ENCODE measurements at regions not wholly inside any gene's neighbourhood (a gene's known extent, or its start where the extent isn't known, plus 50 kb on each side); places are given as distances from the start of the nearest gene placed in this dataset.
A peak's percentile ranks its signal among the peaks of the same experiment; 100 is the strongest.

DNA sequence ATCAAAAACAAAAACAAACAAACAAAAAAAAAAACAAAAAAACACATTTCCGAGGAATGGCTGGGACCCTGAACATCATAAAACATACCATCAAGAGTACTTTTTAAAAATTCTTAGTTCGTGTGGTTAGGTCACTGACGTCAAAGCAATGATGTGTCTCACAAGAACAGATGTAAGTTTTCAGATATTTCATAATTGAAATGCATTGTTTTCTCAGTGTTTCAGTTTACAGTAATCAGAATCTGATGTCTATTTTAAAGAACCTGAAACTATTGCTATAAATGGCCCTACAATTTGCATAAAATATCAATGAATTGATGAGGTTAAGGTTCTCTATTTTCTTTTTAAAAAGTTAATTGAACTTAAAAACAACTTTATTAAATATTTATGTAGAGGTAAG is 103.7 kb upstream of the HGF start:
- peak overlapping the region; percentile 19 for H3K4me2 ChIP-seq (ENCODE audit: low read depth, low read length)

DNA sequence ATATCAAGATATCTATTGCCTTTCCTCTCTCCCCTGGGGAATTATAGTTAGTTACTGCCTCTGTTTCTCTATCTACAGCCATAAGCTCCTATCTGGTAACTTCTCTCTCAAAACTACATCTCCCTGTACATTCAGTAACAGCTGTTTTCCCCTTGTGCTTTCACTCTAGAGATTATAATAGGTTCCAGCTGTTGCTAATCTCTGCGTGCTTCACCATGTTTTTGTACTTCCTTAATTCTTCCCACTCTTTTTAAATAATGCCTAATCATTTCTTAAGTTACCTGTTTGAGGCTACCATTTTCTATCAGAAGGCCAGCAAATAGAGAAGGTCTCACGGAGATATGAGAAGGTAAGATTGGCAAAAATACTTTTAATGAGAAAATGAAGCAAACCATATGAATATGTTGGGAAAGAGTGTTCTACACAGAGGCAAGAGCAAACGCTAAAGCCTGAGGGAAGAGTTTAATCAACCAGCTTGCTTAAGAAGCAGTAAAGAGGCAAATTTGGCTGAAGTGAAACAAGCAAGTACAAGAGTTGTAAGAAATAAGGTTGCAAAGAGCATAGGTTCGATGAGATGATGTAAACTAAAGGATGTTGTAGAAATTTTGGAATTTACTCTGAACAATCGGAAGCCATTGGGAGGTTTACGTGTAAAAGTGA is 101.9 kb upstream of the HGF start:
- Histone ChIP-seq H3F3A (ENCODE audit: insufficient read depth, low read length) (no peaks in the 10 kb centered on the region), H3K36me3 (replicated peaks; ENCODE audit: insufficient read depth, low read length) (no peaks in the 10 kb centered on the region), H3K9me3 (replicated peaks; ENCODE audit: insufficient read depth, low read length) (no peaks in the 10 kb centered on the region), H3K79me2 (ENCODE audit: low read length) (no peaks in the 10 kb centered on the region), H3K9me2 (replicated peaks; ENCODE audit: insufficient read depth, low read length) (no peaks in the 10 kb centered on the region), H3K27me3 (replicated peaks; ENCODE audit: insufficient read depth, low read length) (no peaks in the 10 kb centered on the region), H3K4me3 (ENCODE audit: low read length) (no peak overlapping the region), H3K4me1 (ENCODE audit: low read length) (peaks cover 15% of the 10 kb centered on the region; the same call in 1 of the 2 replicates), H3K4me2 (ENCODE audit: low read depth, low read length) (no peak overlapping the region), H4K20me1 (ENCODE audit: insufficient read depth, low read length) (no peaks in the 10 kb centered on the region), H2AFZ (ENCODE audit: low read length) (no peak overlapping the region), H3K9ac (ENCODE audit: low read length) (no peak overlapping the region), H3K27ac (ENCODE audit: low read length) (no peak overlapping the region)
- DNase-seq: no peak
- TF ChIP-seq, protein P1, sequence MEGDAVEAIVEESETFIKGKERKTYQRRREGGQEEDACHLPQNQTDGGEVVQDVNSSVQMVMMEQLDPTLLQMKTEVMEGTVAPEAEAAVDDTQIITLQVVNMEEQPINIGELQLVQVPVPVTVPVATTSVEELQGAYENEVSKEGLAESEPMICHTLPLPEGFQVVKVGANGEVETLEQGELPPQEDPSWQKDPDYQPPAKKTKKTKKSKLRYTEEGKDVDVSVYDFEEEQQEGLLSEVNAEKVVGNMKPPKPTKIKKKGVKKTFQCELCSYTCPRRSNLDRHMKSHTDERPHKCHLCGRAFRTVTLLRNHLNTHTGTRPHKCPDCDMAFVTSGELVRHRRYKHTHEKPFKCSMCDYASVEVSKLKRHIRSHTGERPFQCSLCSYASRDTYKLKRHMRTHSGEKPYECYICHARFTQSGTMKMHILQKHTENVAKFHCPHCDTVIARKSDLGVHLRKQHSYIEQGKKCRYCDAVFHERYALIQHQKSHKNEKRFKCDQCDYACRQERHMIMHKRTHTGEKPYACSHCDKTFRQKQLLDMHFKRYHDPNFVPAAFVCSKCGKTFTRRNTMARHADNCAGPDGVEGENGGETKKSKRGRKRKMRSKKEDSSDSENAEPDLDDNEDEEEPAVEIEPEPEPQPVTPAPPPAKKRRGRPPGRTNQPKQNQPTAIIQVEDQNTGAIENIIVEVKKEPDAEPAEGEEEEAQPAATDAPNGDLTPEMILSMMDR (IDR thresholded peaks at IDR 0.05; ENCODE audit: low read length): no peak
- TF ChIP-seq EZH2phosphoT487 (IDR thresholded peaks at IDR 0.05; ENCODE audit: low read length): no peak
- TF ChIP-seq EZH2 (optimal IDR thresholded peaks at IDR 0.05; ENCODE audit: low read depth, low read length): no peak

More for the DNA sequence above, 103.7 kb upstream of the HGF start:
- peaks cover 15% of the 10 kb centered on the region; the same call in 1 of the 2 replicates for H3K4me1 ChIP-seq (ENCODE audit: low read length)
- H2AFZ ChIP-seq (ENCODE audit: low read length): no peak overlapping the region; the same call in 1 of the 2 replicates
- H3K9me3 ChIP-seq (replicated peaks; ENCODE audit: insufficient read depth, low read length): no peaks in the 10 kb centered on the region
- TF ChIP-seq, protein P1 (IDR thresholded peaks at IDR 0.05; ENCODE audit: low read length): no peak
- no peak for TF ChIP-seq EZH2phosphoT487 (IDR thresholded peaks at IDR 0.05; ENCODE audit: low read length)
- no peak for TF ChIP-seq EZH2 (optimal IDR thresholded peaks at IDR 0.05; ENCODE audit: low read depth, low read length)
- H3K9ac ChIP-seq (ENCODE audit: low read length): no peak overlapping the region
- H3K27me3 ChIP-seq (replicated peaks; ENCODE audit: insufficient read depth, low read length): no peaks in the 10 kb centered on the region
- H3K4me3 ChIP-seq (ENCODE audit: low read length): peak overlapping the region; percentile 3; the same call in 1 of the 2 replicates
- H4K20me1 ChIP-seq (ENCODE audit: insufficient read depth, low read length): no peaks in the 10 kb centered on the region
- peak overlapping the region; percentile 60; the same call in 1 of the 2 replicates for H3K27ac ChIP-seq (ENCODE audit: low read length)
- DNase-seq: peak; percentile 57
- no peaks in the 10 kb centered on the region for H3K36me3 ChIP-seq (replicated peaks; ENCODE audit: insufficient read depth, low read length)
- no peaks in the 10 kb centered on the region for H3F3A ChIP-seq (ENCODE audit: insufficient read depth, low read length)
- no peaks in the 10 kb centered on the region for H3K9me2 ChIP-seq (replicated peaks; ENCODE audit: insufficient read depth, low read length)
- no peaks in the 10 kb centered on the region for H3K79me2 ChIP-seq (ENCODE audit: low read length)

DNA sequence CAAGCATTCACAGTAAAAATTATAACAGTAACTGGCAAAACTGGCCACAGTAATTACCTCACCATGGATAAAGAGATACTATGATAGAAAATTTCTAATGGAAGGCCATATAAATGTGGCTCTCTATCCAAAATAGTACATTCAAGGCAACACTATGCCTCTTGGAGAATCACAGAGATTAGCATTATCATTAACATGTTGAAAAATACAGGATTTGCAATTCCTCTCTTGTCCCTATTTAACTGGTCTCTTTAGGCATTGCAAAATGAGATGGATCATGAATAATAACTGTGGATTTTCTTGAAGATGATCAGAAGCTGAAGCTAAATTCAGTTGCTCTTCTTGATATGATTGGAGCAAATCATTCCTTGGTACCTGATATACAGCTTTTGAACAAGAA is 100.8 kb upstream of the HGF start:
- Histone ChIP-seq H3K27me3 (replicated peaks; ENCODE audit: insufficient read depth, low read length) (no peaks in the 10 kb centered on the region), H3K4me3 (ENCODE audit: low read length) (no peak overlapping the region), H4K20me1 (ENCODE audit: insufficient read depth, low read length) (no peaks in the 10 kb centered on the region), H3K9me3 (replicated peaks; ENCODE audit: insufficient read depth, low read length) (no peaks in the 10 kb centered on the region), H3K9ac (ENCODE audit: low read length) (no peak overlapping the region), H3K4me2 (ENCODE audit: low read depth, low read length) (no peak overlapping the region), H3K4me1 (ENCODE audit: low read length) (peaks cover 15% of the 10 kb centered on the region; the same call in 1 of the 2 replicates), H2AFZ (ENCODE audit: low read length) (no peak overlapping the region), H3K79me2 (ENCODE audit: low read length) (no peaks in the 10 kb centered on the region), H3K27ac (ENCODE audit: low read length) (no peak overlapping the region), H3K9me2 (replicated peaks; ENCODE audit: insufficient read depth, low read length) (no peaks in the 10 kb centered on the region), H3F3A (ENCODE audit: insufficient read depth, low read length) (no peaks in the 10 kb centered on the region), H3K36me3 (replicated peaks; ENCODE audit: insufficient read depth, low read length) (no peaks in the 10 kb centered on the region)
- TF ChIP-seq EZH2 (optimal IDR thresholded peaks at IDR 0.05; ENCODE audit: low read depth, low read length) (no peak), EZH2phosphoT487 (IDR thresholded peaks at IDR 0.05; ENCODE audit: low read length) (no peak)
- no peak for DNase-seq

DNA sequence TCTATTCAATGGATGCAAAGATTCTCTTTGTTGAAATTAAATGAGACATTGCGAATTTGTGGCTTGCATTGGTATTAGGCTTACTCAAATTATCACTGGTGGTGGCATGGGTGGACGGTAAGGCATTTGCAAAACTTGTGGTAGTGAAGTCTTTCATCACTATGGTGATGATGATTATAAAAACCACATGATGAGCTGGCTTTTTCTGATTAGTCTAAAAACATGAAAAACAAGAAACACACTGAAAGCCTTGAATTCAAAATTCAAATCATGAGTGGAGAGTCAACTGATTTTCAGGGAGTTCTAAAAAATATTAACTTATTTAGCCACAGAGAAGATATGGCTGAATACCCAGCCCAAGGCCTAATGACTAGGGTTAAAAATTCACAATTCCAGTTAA is 99.8 kb upstream of the HGF start:
- H3K4me2 ChIP-seq (ENCODE audit: low read depth, low read length): no peak overlapping the region
- H3K27me3 ChIP-seq (replicated peaks; ENCODE audit: insufficient read depth, low read length): no peaks in the 10 kb centered on the region
- H3K4me3 ChIP-seq (ENCODE audit: low read length): no peak overlapping the region
- no peaks in the 10 kb centered on the region for H4K20me1 ChIP-seq (ENCODE audit: insufficient read depth, low read length)
- H3K79me2 ChIP-seq (ENCODE audit: low read length): no peaks in the 10 kb centered on the region
- no peak for DNase-seq
- TF ChIP-seq, protein P1 (IDR thresholded peaks at IDR 0.05; ENCODE audit: low read length): no peak
- no peak for TF ChIP-seq EZH2 (optimal IDR thresholded peaks at IDR 0.05; ENCODE audit: low read depth, low read length)
- no peak for TF ChIP-seq EZH2phosphoT487 (IDR thresholded peaks at IDR 0.05; ENCODE audit: low read length)
- H3F3A ChIP-seq (ENCODE audit: insufficient read depth, low read length): no peaks in the 10 kb centered on the region
- H3K27ac ChIP-seq (ENCODE audit: low read length): no peak overlapping the region
- H3K9me2 ChIP-seq (replicated peaks; ENCODE audit: insufficient read depth, low read length): no peaks in the 10 kb centered on the region
- no peaks in the 10 kb centered on the region for H3K36me3 ChIP-seq (replicated peaks; ENCODE audit: insufficient read depth, low read length)
- no peak overlapping the region for H2AFZ ChIP-seq (ENCODE audit: low read length)
- peaks cover 15% of the 10 kb centered on the region; the same call in 1 of the 2 replicates for H3K4me1 ChIP-seq (ENCODE audit: low read length)
- no peaks in the 10 kb centered on the region for H3K9me3 ChIP-seq (replicated peaks; ENCODE audit: insufficient read depth, low read length)
- no peak overlapping the region for H3K9ac ChIP-seq (ENCODE audit: low read length)

Data from MM.1S (cell line).